Mucosa of descending colon (tissue), 3 donors: ENCODE measurements at regions not wholly inside any gene's neighbourhood (a gene's known extent, or its start where the extent isn't known, plus 50 kb on each side); places are given as distances from the start of the nearest gene placed in this dataset.

Source experiments
- ATAC-seq: fragments of 200-7000 bp; cut with Tn5 transposase; one replicate; pipeline ENCODE4 v1.9.1; 2020; ENCODE audit warnings: mild to moderate bottlenecking, moderate library complexity
- DNase-seq, 3 donors: peaks; one replicate each; pipeline ENCODE4 v3.0.0-alpha.2; 2020
- H3K36me3 ChIP-seq: fragments of 200-600 bp; one replicate; pipeline ENCODE4 v1.8.0; 2021; ENCODE audit warnings: low read depth, mild to moderate bottlenecking
- H3K4me1 ChIP-seq: fragments of 200-600 bp; one replicate; pipeline ENCODE4 v1.8.0; 2021; ENCODE audit warnings: low read depth, mild to moderate bottlenecking
- H3K4me3 ChIP-seq: fragments of 200-600 bp; one replicate; pipeline ENCODE4 v1.8.0; 2021; ENCODE audit warnings: mild to moderate bottlenecking
- H3K9me3 ChIP-seq: fragments of 200-600 bp; one replicate; pipeline ENCODE4 v1.8.0; 2021; ENCODE audit warnings: mild to moderate bottlenecking
- intact Hi-C, 2 donors: fragments of 100-400 bp; cut with DNase I in 1 of 2; cut with micrococcal nuclease in 1 of 2; formaldehyde crosslinking; loops; one replicate each; pipeline versions ENCODE4 v1.11.0 to v1.11.1; 2022; cut with DNase I, micrococcal nuclease
- TF ChIP-seq, protein P1 (sequence below): fragments of 200-600 bp; IDR thresholded peaks from one replicate; pipeline ENCODE4 v1.8.0; 2022; ENCODE audit warnings: antibody characterized with exemption, mild to moderate bottlenecking
- donor health status: DM: no; HTN: no; CAD: no; lungs with moderate emphysema.
- donor health status: DM: no; HTN: no; CAD: no.
- donor health status: DM: no; HTN: yes; CAD: no.

DNA sequence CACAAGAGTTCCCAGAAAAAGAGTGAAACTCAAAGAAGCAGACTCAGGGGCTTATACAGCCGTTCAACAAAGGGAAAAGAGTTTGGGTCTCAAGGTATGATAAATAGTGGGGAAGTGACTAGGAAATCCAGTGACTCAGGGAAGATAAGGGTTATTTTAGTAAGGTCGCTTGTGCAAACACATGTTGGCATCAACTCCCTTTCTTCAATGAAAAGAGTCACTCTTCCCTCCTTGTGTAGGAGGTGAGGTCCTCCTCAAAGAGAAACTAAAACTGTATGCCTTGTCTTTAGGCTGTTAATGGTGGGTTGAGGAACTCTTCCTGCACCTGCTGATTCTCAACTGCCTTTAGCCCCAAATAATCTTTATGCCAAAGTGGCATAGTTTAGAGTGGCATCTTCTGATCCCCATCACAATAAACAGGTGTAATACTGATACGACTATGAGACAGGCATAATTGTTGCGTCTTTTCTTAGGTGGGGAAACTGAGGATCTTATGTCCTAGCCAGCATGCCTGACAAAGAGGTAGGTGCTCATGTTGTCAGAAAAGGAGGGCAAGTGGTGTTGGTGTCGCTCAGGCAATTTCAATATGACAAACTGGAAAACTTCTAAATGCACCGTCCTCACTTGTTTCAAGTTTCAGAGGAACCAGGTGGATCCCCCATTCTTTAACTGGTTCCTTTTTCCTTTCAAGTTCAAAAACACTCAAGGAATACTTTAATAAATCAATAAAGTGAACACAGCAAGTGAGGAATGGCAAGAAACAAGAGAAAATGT, 294.1 kb upstream of the RUNX1 start:
- intact Hi-C loops = no loop called here

DNA sequence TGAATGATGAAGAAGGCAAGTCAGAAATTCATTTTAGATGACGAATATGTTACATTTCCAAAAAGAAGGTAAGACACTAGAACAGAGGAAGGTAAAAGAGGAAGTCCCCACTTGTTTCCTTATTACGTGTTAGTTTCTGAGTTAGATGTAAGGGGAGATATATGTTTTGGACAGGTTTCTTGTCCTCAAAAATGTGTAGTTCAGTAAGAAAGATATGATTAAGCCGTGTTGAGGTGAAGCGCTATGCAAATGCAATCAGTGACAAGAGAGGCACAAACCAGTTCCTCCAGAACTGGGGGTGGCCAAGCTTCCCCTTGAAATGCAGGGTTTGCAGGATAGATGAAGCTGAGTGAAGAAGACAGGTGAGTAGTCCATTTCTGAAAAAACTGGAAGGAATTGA, 293.3 kb upstream of the RUNX1 start:
- intact Hi-C loops = no loop called here
- TF ChIP-seq, protein P1, sequence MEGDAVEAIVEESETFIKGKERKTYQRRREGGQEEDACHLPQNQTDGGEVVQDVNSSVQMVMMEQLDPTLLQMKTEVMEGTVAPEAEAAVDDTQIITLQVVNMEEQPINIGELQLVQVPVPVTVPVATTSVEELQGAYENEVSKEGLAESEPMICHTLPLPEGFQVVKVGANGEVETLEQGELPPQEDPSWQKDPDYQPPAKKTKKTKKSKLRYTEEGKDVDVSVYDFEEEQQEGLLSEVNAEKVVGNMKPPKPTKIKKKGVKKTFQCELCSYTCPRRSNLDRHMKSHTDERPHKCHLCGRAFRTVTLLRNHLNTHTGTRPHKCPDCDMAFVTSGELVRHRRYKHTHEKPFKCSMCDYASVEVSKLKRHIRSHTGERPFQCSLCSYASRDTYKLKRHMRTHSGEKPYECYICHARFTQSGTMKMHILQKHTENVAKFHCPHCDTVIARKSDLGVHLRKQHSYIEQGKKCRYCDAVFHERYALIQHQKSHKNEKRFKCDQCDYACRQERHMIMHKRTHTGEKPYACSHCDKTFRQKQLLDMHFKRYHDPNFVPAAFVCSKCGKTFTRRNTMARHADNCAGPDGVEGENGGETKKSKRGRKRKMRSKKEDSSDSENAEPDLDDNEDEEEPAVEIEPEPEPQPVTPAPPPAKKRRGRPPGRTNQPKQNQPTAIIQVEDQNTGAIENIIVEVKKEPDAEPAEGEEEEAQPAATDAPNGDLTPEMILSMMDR = no peak

More for the DNA sequence above, 294.1 kb upstream of the RUNX1 start:
- no peaks in the 10 kb centered on the region for H3K9me3 ChIP-seq
- no peak for DNase-seq
- no peaks in the 10 kb centered on the region for H3K36me3 ChIP-seq
- no peak overlapping the region for H3K4me3 ChIP-seq
- ATAC-seq = no peak
- no peaks in the 10 kb centered on the region for H3K4me1 ChIP-seq
- TF ChIP-seq, protein P1 = no peak

DNA sequence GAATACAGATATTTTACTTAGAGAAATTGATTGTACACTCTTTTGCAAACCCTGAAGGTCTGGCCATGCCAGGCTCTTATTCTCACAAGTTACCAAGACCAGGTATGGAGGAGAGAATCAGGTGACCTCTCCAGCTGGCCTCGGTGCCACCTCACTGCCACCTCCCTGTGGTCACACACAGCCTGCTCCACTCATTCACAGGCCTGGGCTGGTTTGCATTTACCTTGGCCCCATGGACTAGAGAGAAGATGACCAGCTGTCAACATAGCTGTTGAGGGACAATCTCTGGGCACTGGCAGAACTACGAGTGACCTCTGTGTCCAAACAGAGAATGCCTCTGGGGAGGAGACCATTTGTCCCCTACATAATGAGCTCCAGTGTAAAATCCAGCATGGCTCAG, 291.2 kb upstream of the RUNX1 start:
- Histone ChIP-seq H3K4me3 (no peak overlapping the region), H3K4me1 (no peaks in the 10 kb centered on the region), H3K36me3 (no peaks in the 10 kb centered on the region), H3K9me3 (no peaks in the 10 kb centered on the region)
- ATAC-seq (peak; percentile 74), DNase-seq (peak in 2 of 3 donors; percentile 44 to 48)
- intact Hi-C loops = no loop called here
- TF ChIP-seq, protein P1 = no peak

More for the DNA sequence above, 293.3 kb upstream of the RUNX1 start:
- Histone ChIP-seq H3K36me3 (no peaks in the 10 kb centered on the region), H3K4me3 (no peak overlapping the region), H3K9me3 (no peaks in the 10 kb centered on the region), H3K4me1 (no peaks in the 10 kb centered on the region)
- ATAC-seq (no peak), DNase-seq (no peak)

DNA sequence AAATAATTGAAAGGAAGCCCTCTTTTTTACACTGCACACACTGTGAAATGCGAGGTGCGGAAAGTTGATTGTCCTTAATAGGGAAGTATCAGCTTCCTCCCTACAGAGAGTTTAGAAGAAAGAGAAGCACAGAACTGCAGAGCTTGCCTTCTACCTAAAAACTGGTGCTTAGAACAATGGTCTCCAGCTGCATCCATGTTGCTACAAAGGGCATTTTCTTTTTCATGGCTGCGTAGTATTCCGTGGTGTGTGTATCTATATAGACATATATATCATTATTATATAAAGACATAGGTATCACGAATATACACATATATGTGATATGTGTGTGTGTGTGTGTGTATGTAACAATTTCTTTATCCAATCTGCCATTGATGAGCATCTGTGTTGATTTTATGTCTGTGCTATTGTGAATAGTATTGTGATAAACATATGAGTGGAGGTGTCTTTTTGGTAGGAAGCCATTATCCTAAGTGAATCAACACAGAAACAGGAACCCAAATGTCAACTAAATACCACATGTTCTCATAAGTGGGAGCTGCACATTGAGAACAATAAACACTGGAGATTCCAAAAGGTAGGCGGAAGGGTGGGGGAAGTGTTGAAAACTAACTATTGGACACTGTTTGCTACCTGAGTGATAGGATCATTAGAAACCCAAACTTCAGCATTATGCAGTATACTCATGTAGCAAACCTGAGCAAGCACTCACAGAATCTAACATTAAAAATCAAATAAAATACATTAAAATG, 290.0 kb upstream of the RUNX1 start:
- TF ChIP-seq, protein P1 = no peak
- H3K4me3 ChIP-seq = no peak overlapping the region
- no peaks in the 10 kb centered on the region for H3K4me1 ChIP-seq
- H3K9me3 ChIP-seq = no peaks in the 10 kb centered on the region
- no peak for ATAC-seq
- no peak for DNase-seq
- intact Hi-C loops = no loop called here
- H3K36me3 ChIP-seq = no peaks in the 10 kb centered on the region

DNA sequence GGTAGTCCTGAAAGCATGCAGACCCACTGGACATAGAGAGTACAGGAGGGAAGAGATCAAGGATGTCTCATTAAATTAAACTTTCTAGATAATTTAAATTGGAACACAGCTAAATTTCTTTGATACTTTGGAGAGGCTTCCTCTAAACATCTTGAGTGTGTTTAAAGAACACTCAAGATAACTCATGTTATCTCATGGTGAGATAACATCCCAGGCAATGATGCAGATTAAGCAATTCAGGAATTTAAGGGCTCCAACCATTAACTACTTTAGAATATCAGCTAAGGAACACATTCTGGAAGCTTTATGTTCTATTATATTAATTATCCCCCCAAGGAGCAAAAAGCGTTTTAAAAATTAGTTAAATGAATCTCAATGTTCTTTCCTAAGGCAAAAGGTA, 289.2 kb upstream of the RUNX1 start:
- no peaks in the 10 kb centered on the region for H3K36me3 ChIP-seq
- no peaks in the 10 kb centered on the region for H3K9me3 ChIP-seq
- no peaks in the 10 kb centered on the region for H3K4me1 ChIP-seq
- H3K4me3 ChIP-seq = no peak overlapping the region
- TF ChIP-seq, protein P1 = no peak
- ATAC-seq = no peak
- intact Hi-C loops = no loop called here
- DNase-seq = no peak
